GM21381 (cell line): ENCODE measurements at regions not wholly inside any gene's neighbourhood (a gene's known extent, or its start where the extent isn't known, plus 50 kb on each side); places are given as distances from the start of the nearest gene placed in this dataset.
"Not testable (repeated sequence)": the region's sequence is repeated elsewhere in the genome, so short reads cannot be mapped to it uniquely, and the experiment has no call there.

Experiments
- ATAC-seq: cut with Tn5 transposase; IDR thresholded peaks from one replicate; pipeline ENCODE4 v1.9.1; 2021; ENCODE audit warnings: mild to moderate bottlenecking, moderate library complexity; ENCODE audit not compliant: unreplicated experiment

- not testable (repeated sequence) for ATAC-seq
These were observed 113.9 kb upstream of the PHACTR3 start for GRCh38 chr20:59490196-59491004.

GRCh38 chr20:59491884-59492283, 112.5 kb upstream of the PHACTR3 start:
- no peak for ATAC-seq

GRCh38 chr20:59493926-59494325, 110.4 kb upstream of the PHACTR3 start:
- ATAC-seq, result no peak

- no peak for ATAC-seq
These were observed 109.2 kb upstream of the PHACTR3 start for GRCh38 chr20:59495166-59495565.

GRCh38 chr20:59495894-59496510, 108.3 kb upstream of the PHACTR3 start:
- peak; percentile 68 for ATAC-seq

- ATAC-seq, result no peak
These were observed 106.0 kb upstream of the PHACTR3 start for GRCh38 chr20:59498291-59498690.

GRCh38 chr20:59499863-59500262, 104.5 kb upstream of the PHACTR3 start:
- ATAC-seq, result no peak

GRCh38 chr20:59508729-59509128, 95.6 kb upstream of the PHACTR3 start:
- ATAC-seq, result no peak

- no peak for ATAC-seq
These were observed 91.7 kb upstream of the PHACTR3 start for GRCh38 chr20:59512651-59513050.

GRCh38 chr20:59514554-59514953, 89.8 kb upstream of the PHACTR3 start:
- ATAC-seq, result no peak

- ATAC-seq, result no peak
These were observed 89.1 kb upstream of the PHACTR3 start for GRCh38 chr20:59515013-59515905.

GRCh38 chr20:59515906-59516209, 88.5 kb upstream of the PHACTR3 start:
- no peak for ATAC-seq

- ATAC-seq, result peak; percentile 72
These were observed 85.2 kb upstream of the PHACTR3 start for GRCh38 chr20:59518881-59519706.

- no peak for ATAC-seq
These were observed 84.7 kb upstream of the PHACTR3 start for GRCh38 chr20:59519707-59520014.

GRCh38 chr20:59520814-59521213, 83.5 kb upstream of the PHACTR3 start:
- ATAC-seq, result no peak

- no peak for ATAC-seq
These were observed 78.7 kb upstream of the PHACTR3 start for GRCh38 chr20:59525500-59526241.

- ATAC-seq, result no peak
These were observed 77.8 kb upstream of the PHACTR3 start for GRCh38 chr20:59526242-59527225.

- ATAC-seq, result no peak
These were observed 73.6 kb upstream of the PHACTR3 start for GRCh38 chr20:59530782-59531181.

- no peak for ATAC-seq
These were observed 66.3 kb upstream of the PHACTR3 start for GRCh38 chr20:59537991-59538390.
